Kidney tubule cell (primary cell): ENCODE measurements at regions not wholly inside any gene's neighbourhood (a gene's known extent, or its start where the extent isn't known, plus 50 kb on each side); places are given as distances from the start of the nearest gene placed in this dataset.
"Not testable (repeated sequence)": the region's sequence is repeated elsewhere in the genome, so short reads cannot be mapped to it uniquely, and the experiment has no call there.

ENCODE experiments used
- DNase-seq: peaks from one replicate; pipeline ENCODE4 v3.0.0-alpha.2; 2018; ENCODE audit warnings: low spot score

DNA sequence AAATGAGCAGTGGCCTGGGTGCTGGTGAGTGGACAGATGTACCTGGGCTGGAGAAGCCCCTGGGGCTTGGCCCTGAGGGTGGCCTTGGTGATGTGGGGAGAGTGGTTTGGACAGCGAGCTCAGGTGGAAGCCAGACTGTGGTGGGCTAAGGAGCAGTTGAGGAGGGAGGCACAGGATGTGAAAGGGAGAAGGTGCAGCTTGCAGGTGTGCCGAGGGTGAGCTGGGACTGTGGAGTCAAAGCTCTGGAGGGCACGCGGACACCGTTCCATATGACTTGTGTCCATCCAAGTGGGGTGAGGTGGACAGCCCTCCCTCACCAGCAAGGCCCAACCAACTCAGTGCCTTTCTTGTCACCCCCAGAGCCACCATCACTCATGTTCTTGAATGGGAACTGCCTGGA is 170.8 kb upstream of the ZNF267 start:
- no peak for DNase-seq

DNA sequence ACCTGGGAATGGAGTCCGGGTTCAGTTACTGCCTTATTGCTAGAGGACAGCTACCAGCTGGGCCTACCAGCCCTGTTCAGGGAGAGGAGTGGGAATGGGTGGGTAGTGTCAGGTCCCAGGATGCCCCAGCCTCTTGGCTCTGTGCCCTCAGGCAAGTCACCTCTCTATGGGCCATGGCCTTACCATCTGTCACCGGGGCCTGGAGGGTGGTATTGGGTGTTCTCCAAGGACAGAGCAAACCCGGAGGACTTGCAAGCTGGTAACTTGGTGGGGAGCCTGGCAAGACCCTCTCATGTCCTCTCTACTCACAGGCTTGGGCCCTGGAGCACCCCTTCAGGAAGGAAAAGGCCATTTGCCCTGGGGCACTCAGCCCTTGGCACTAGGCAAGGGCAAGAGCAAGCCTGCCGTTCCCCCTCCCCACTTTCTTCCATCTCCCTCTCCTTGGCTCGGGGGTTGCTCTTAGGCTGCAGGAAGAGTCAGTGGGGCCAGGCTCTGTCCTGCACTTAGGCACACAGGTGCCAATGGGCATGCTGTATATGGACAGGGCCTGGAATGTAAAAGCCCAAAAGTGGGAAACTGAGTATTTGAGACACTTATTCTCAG is 170.0 kb upstream of the ZNF267 start:
- DNase-seq, result no peak

DNA sequence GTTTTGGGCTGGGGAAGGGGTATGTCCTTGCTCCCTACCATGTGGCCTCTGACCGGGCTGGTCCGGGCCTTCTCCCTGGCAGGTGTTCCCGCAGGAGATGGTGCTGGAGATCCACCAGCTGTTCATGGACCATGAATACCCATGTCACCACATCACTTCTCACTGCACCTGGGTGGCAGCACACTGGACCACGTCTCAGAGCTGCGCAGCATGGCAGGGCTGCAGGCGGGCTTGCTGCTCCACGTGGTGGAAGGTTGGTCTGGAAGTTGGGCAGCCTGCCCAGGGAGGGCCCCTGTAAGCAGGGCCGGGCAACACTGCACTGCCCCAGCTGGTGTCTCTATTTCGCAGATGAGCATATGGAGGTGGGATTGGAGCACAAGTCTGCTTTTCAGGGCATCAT is 169.5 kb upstream of the ZNF267 start:
- DNase-seq, result no peak

DNA sequence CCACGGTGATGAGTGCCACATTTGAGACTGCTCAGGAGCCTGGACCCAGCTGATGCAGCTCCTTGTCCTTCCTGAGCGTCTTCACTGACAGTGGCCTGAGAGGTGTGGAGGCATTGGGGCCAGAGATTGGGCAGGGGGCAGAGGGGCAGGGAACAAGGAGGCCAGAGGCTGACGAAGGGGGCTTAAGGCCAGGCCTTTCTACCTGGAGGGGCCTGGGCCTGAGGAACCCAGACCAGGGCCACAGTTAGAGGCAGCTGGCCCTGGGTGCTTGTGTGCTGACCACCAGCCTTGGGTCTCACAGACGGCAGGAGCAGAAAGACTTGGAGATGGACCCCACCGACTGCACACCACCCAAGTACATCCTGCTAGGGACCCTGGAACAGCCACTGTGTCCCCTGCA is 168.2 kb upstream of the ZNF267 start:
- DNase-seq, result no peak

DNA sequence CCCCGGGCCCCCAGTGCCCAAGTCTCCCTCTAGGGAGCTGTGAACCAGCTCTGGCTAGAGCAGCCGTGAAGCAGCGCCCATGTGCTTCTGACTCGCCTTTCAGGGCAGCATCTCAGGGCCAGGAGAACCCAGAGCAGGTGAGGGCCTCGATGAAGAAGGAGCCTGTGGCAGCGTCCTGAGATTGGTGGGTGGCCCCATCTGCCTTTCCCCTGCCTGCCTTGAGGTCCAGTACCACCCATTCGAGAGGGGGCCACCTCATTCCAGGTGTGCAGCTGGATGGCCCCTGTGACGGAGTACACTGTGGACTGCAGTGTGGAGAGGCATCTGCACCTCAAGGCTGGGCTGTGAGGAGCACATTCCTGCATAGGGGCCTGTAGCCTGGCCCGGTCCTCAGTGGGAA is 167.3 kb upstream of the ZNF267 start:
- DNase-seq, result no peak

DNA sequence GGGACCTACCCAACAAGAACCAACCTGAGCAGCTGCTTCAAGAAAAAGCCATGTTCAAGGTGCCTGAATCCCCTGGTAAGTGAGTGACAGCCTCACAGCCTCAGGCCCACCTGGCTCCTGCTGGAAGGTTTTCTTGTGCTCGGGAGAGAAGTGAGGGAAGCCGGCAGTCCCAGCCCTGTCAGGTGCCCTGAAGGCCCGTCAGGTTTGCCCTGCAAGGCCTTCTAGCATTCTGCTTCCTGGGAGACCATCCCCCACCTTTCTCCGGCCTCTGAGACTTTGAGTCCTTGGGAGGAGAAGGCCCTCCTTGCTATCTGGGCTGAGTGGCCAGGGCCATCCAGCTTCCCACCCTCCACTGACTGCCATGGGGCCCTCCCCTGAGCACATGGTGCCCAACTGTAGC is 166.7 kb upstream of the ZNF267 start:
- DNase-seq, result no peak

DNA sequence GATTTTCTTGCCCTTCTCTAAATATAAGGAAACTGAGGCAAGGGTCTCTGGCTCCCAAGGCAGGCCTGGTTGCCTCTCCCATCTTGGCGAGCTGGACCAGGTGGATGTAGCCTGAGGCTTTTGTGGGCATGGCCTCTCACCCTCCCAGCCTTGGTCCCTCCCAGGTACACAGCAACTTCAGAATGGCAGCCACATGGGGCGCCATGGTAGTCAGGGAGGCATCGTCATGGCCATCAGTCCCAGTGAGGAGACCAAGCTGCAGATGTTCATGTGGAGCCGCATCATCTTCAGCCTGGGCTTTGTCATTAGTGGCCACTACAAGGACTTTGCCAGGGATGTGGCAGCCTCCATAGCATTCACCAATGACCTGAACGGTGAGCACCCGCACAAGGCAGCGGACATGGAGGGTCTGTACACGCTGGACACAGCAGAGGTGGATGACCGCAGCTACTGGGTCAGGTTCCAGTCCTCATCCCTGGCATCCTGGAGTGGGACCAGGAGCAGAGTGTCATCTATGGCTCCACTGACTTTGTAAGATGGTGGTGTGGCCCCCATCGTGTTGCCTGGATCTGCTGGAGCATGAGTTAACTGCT is 165.8 kb upstream of the ZNF267 start:
- DNase-seq, result no peak

DNA sequence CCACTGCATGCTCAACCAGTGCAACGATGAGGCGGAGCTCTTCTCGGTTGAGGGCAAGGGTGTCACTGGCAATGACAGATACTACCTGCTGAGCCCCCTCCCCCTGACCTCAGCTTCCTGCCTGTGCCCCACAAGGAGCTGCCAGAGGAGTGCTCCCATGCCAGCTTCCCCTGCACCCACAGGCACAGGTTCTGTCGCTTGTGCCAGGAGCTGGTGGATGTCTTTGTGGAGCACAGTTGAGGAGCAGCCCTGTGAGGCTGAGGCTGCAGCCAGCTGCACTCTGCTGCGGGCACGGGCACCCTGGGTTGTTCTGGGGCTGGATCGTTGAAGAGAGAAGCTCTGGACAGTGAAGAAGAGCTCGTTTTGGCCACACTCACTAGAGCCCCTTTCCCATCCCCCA is 165.3 kb upstream of the ZNF267 start:
- DNase-seq, result no peak

DNA sequence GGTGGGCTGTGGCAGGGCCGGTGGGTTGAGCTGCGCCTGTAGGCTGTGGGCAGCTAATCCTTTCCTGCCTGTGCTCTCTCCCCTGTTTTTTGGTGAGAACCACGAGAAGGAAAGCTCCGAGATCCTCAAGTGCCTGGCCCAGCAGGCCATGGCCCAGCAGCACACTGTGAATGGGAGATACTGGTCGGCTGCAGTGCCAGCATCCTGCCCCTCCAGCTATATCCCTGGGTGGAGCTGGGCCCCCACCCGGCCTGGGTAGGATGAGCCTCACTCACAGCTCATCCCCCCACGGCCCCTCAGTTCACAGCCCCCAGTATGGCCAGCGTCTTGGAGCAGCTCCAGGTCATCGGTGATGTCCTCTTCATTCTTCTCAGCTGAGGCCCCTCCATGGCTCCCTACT is 164.4 kb upstream of the ZNF267 start:
- DNase-seq, result no peak

DNA sequence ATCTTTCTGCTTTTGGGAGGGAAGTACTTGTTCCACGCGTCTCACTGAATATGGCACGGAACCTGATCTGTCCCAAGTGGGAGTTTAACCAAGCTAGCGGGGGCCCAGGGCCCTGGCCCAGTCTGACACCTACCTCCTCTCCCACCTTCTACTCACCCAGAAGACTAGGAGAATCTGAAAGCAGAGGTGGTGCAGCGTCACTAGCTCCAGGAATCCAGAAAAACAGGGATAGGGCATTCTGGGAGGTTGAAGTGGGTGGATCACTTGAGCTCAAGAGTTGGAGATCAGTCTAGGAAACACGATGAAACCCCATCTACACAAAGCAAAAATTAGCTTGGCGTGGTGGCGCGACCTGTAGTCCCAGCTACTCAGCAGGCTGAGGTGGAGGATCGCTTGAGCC is 163.5 kb upstream of the ZNF267 start:
- DNase-seq, result no peak

DNA sequence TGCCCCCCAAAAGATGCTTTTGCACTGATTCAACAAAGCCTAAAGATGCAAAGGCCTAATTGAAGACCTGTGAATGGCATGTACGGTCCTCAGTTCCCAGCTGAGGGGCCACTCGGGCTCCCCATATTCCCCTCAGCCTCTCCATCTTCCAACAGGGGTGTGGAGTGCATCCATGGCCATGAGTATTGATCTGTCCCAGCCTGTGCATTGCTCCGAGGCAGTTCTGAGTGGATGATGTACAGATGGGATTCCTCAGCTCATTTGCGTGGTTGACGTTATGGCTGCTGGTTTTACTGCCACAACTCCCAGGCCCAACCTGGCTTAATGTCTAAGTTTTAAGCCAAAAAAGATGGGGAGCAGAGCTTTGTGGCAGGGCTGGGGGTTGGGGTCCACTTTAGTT is 162.7 kb upstream of the ZNF267 start:
- DNase-seq, result no peak

DNA sequence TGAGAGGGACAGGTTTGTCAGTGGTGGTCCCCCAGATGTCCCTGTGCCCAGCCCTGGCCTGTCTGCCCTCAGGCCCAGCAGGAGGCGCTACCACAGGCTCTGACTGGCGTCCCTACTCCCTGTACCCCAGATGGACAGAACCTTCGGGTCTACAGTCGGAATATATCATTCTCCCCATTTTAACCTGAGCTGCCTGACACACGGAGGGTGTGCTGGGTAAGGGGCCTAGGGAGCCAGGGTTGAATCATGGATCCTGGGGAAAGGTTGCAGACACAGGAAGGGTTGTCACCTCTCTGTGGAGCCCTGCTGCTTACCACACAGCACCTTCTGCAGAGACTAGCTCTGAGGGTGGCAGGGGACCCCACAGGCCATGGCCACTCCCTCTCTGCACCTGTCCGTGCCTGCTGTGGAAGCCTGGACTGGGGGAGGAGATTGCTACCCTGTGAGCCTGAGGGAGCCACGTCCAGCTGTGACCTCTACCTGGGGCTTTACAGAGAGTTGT is 162.2 kb upstream of the ZNF267 start:
- no peak for DNase-seq

DNA sequence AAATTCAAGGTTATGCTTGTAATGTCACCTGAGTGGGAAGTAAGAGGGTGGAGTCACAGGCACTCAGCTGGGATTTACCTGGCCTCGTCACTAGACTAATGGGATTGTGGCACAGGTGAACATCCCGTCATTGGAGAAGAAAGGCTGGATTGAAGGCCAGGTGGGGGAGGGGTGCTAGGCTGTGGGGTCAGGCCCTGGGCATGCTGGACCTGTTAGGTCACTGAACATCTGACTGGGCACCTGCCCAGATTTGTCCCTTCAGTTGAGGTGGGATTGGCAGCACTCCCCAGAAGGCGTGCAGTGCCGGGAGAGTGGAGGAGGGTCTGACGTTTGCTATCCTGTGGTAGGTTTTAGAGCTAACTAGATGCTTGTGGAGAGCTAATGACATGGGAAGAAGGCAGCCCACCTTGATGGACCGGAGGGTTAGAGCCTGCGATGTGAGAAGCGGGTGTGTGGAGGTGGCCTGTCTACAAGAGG is 161.5 kb upstream of the ZNF267 start:
- no peak for DNase-seq

DNA sequence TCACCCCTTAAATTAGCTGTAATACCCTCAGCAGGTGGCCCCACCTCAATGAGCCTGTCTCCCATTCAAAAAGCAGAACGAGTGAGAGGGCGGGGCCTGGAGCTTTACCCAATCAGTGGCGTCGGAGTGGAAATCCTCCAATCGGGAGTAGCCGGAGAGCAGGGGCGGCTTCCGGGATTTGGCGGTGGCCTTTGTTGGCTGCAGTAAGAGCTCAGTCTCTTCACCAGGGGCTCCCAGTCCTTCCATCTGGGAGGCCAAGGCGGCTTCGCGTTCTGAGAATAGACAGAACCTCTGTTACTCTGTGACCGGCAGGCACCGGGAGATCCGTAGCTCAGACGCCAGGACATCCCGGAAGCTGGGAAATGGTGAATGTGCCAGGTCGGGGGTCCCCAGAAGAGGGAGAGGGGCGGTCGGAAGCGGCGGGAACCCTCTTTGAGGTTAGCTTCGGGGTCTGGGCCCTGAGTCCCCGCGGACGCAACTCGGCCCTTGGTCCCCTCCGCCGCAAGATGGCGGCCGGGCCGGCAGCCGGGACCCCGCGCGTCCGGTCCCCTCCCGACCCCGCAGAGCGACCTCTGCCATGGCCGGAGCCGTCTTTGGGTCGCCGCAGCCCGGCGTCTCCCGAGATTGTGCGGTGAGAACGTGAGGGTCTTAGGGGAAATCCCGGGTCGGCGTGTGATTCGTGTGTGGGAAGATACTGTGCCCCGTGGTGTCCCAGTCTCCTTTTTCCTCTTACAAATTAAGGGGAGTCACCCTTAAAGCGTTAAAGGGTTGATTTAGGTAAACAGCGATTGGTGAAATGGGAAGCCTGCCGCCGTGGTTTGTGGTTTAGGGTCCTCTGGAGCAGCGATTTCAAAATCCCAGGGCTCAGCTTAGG is 160.3 kb upstream of the ZNF267 start:
- DNase-seq, result peak; percentile 93

DNA sequence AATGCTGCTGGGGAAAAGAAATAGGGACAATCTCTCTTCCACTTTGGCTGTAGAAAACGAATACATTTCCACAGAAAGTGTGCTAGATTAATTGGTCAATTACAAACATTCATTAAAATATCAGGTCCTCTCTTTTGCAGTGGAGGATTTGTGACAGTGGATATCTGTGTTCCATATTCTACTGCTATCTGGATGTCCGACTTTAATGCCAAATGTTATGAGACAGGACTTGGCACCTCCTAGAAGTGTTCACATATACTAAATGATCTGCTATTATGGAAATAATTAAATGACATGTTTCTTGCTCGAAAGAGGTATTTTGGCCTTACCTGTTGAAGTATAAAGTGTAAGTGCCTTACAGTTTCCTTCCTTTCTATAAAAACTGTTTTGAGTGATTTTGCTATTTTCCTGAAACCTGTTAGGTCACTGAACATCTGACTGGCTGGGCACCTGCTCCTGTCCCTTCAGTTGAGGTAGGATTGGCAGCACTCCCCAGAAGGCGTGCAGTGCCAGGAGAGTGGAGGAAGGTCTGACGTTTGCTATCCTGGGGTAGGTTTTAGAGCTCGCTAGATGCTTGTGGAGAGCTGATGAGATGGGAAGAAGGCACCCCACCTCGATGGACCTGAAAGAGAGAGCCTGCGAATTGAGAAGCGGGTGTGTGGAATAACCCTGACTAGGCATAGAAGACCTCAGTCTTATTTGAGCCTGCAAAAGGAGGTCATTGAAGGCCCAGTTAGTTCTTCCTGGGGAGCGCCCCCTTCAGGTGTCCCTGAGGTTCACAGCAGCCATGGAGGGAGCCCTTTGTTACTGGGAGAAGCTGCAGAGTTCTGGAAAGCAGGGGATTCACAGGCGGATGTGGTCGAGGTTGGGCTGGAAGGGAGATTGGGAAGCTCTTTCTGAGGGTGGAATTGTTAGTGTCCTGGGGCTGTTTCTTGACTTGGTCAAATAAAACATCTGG is 159.4 kb upstream of the ZNF267 start:
- peak; percentile 16 for DNase-seq

DNA sequence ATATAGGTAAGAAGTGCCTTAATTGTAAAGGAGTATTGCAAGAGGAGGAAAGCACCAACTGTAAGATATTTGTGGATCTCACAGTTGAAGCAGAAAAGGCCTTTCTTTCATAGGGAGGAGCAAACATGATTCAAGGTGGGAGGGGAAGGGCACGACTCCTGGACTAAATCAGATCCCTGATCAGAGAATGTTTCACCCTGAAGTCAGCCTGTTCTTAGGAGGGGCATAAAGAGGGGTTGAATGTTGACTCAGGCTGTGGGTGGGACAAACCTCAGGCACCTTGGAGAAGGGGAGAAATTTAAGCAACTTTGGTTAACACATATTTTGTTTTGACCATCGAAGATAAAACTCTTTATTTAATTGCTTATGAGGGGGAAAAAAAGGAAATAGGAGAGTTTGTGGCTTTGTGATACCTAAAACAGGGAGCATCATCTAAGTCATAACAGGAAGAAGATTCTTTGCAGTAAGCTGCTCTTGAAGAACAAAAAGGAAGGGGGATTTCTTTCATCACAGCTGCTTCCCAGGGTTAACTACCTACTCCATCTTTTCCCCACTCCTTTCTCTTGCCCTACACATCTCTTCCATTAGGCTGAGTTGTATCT is 158.6 kb upstream of the ZNF267 start:
- peak; percentile 43 for DNase-seq

DNA sequence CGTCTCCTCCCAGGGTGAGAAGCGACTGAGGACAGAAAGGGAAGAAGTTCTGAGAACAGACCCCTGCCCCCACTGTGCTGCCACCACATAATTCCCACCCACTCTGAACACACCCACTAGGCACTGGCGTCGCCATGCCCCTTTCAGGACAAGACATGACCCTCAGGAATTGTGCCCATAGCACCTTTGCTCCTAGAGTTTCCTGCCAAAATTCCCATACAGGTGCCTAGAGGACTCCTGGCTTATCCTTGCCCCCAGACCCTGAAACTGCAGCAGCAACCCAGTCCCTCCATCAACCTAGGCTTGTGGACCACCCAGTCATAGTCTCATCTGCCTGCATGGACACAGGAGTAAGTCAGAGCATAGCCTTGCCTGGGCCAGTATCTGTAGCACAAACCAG is 157.7 kb upstream of the ZNF267 start:
- DNase-seq, result no peak

DNA sequence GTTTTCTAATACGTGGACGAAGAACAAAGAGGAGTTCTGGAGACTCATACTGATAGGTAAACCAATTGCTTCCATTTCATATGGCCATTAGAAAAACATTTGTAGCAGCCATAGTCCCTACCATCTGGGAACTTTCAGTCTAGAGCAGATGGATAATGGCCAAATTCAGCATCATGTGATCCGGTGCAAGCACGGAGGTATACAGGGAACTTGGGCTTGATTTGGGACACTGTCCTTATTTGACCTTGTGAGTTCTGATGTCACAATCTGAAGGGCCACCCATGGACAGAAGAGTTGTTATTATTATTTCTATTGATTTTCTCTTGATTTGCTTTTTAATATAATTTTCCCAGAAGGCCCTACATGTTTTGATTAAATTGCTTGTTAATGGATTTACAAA is 154.6 kb upstream of the ZNF267 start:
- DNase-seq, result no peak

DNA sequence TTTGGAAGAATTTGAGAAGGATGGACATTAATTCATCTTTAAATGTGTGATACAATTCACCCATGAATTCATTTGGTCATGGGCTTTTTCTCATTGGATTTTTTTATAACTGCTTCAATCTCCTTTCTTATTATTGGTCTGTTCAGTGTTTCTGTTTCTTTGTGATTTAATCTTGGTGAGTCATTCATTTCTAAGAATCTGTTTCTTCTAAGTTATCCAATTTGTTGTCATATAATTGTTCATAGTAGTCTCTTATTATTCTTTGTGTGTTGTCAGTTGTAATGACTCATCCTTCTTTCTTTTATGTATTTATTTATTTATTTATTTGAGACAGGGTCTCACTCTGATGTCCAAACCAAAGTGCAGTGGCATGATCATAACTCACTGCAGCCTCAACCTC is 146.1 kb upstream of the ZNF267 start:
- no peak for DNase-seq

DNA sequence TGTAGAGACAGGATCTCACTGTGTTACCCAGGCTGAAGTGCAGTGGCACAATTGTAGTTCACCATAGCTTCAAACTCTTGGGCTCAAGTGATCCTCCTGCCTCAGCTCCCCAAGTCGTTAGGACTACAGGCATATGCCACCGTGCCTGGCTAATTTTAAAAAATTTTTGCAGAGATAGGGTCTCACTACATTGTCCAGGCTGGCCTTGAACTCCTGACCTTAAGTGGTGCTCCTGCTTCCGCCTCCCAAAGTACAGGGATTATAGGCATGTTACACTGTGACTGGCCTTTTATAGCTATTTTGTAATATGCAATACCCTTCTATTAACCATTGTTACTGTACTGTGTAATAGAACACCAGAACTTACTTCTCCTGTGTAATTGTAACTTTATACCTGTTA is 139.3 kb upstream of the ZNF267 start:
- DNase-seq, result no peak

DNA sequence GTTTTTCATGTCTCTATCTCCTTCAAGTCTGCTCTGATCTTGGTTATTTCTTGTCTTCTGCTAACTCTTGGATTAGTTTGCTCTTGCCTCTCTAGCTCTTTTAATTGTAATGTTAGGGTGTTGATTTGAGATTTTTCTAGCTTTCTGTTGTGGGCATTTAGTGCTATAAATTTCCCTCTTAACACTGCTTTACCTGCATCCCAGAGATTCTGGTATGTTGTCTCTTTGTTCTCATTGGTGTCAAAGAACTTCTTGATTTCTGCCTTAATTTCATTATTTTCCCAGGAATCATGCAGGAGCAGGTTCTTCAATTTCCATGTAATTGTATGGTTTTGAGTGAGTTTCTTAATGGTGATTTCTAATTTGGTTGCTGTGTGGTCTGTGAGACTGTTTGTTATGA is 128.5 kb upstream of the ZNF267 start:
- not testable (repeated sequence) for DNase-seq

DNA sequence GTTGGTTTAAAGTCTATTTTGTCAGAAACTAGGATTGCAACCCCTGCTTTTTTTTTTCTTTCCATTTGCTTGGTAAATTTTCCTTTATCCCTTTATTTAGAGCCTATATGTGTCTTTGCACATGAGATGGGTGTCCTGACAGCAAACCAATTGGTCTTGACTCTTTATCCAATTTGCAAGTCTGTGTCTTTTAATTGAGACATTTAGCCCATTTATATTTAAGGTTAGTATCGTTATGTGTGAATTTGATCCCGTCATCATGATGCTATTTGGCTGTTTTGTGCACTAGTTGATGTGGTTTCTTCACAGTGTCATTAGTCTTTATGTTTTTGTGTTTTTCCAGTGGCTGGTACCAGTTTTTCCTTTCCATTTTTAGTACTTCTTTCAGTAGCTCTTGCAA is 127.7 kb upstream of the ZNF267 start:
- DNase-seq, result no peak
